ENCODE measurements at regions not wholly inside any gene's neighbourhood (a gene's known extent, or its start where the extent isn't known, plus 50 kb on each side); places are given as distances from the start of the nearest gene placed in this dataset.

- Histone ChIP-seq H4K5ac (ENCODE audit: insufficient read length, low read depth, low read length) (no peak overlapping the region), H3K4me1 (replicated peaks in 1 of 4; ENCODE audit: control insufficient read depth in 3 of 4, insufficient read depth in 4 of 4, low read length in 3 of 4) (peaks cover 0 to 4% (median 0%) of the 10 kb centered on the region in 4 experiments; a peak in 1 of 7 replicates), H2BK120ac (replicated peaks; ENCODE audit: low read depth, low read length) (no peak overlapping the region), H2AFZ (ENCODE audit: low read length) (no peak overlapping the region), H2BK15ac (ENCODE audit: low read length) (no peak overlapping the region), H2BK20ac (ENCODE audit: low read length) (no peak overlapping the region), H4K8ac (ENCODE audit: extremely low read depth, insufficient read depth, low read length) (no peak overlapping the region), H3K23ac (ENCODE audit: insufficient read length) (no peak overlapping the region), H3K56ac (replicated peaks; ENCODE audit: insufficient read length, low read depth, low read length) (no peak overlapping the region), H3K36me3 (ENCODE audit: control insufficient read depth in 2 of 4, insufficient read depth in 4 of 4, low read length in 3 of 4) (no peaks in the 10 kb centered on the region), H3K23me2 (ENCODE audit: low read depth, low read length) (peaks cover 13% of the 10 kb centered on the region; the same call in 1 of the 2 replicates), H2BK12ac (ENCODE audit: low read depth, low read length) (no peak overlapping the region), H3K27me3 (replicated peaks in 1 of 4; ENCODE audit: control insufficient read depth in 3 of 4, extremely low read depth in 1 of 4, insufficient read depth in 3 of 4, low read length in 3 of 4) (no peaks in the 10 kb centered on the region; a peak in 1 of 7 replicates), H3K4me3 (ENCODE audit: extremely low read depth in 1 of 4, insufficient read depth in 2 of 4, low read depth in 3 of 4, low read length in 4 of 4) (no peak overlapping the region), H2BK5ac (ENCODE audit: low read depth, low read length) (no peak overlapping the region), H3K14ac (ENCODE audit: insufficient read length) (no peak overlapping the region), H3K79me1 (ENCODE audit: low read depth, low read length) (no peaks in the 10 kb centered on the region), H3K18ac (ENCODE audit: extremely low read depth, low read length) (no peak overlapping the region), H4K91ac (replicated peaks; ENCODE audit: insufficient read length, low read length) (no peak overlapping the region), H3K79me2 (ENCODE audit: control insufficient read depth in 1 of 2, insufficient read depth in 2 of 2, low read length in 2 of 2) (no peaks in the 10 kb centered on the region), H3K9me3 (ENCODE audit: insufficient read depth in 2 of 2, low read depth in 1 of 2, low read length in 1 of 2) (peaks cover 8 to 10% of the 10 kb centered on the region in 2 experiments; a peak in 1 of 4 replicates), H4K20me1 (replicated peaks in 1 of 2; ENCODE audit: control insufficient read depth in 1 of 2, insufficient read depth in 2 of 2, low read length in 2 of 2) (peaks cover 0 to 8% of the 10 kb centered on the region in 2 experiments), H3K4me2 (ENCODE audit: insufficient read depth in 1 of 2, low read depth in 2 of 2, low read length in 2 of 2) (no peak overlapping the region), H3K27ac (ENCODE audit: low read depth, low read length) (no peak overlapping the region), H3K4ac (replicated peaks; ENCODE audit: insufficient read length, low read depth, low read length) (no peak overlapping the region), H3K9ac (replicated peaks in 1 of 4; ENCODE audit: extremely low read depth in 1 of 4, low read depth in 3 of 4, low read length in 3 of 4) (no peak overlapping the region), H2AK5ac (ENCODE audit: low read depth, low read length) (no peak overlapping the region)
- CTCF ChIA-PET (ENCODE audit: partially characterized antibody): interaction anchor here (0.7 to 1.8 kb wide), 3 partner anchors 10 to 61 kb away, joined by 3 to 4 read pairs (median 3); no protein-coding TSS in a partner anchor
- DNase-seq (ENCODE audit: low read depth in 1 of 2, low spot score in 2 of 2) (no peak), FAIRE-seq (no peak)
- POLR2A ChIA-PET (ENCODE audit: partially characterized antibody): no interaction called here
- WGBS, 2 experiments (ENCODE audit: extremely low coverage in 1 of 2, insufficient coverage in 1 of 2, insufficient read length in 1 of 2, insufficient replicate concordance in 2 of 2, low coverage in 1 of 2, low lambda C conversion rate in 2 of 2, missing lambda C conversion rate in 1 of 2): 92% methylated on average over 5 of the region's 5 CpGs; no CpG with 5 or more reads in 1 of the 2 experiments
- TF ChIP-seq E2F6 (IDR thresholded peaks at IDR 0.05) (no peak), SAP30 (IDR thresholded peaks at IDR 0.05; ENCODE audit: insufficient read depth, insufficient replicate concordance, low read length) (no peak), CTBP2 (IDR thresholded peaks at IDR 0.05; ENCODE audit: borderline replicate concordance, insufficient read depth, insufficient read length, low read length) (no peak), EZH2 (IDR thresholded peaks at IDR 0.05; ENCODE audit: low read depth, low read length, severe bottlenecking) (no peak), GTF2F1 (IDR thresholded peaks at IDR 0.05; ENCODE audit: borderline replicate concordance, low read depth, low read length) (no peak), KDM5A (IDR thresholded peaks at IDR 0.05; ENCODE audit: low read length) (no peak), SP1 (IDR thresholded peaks at IDR 0.05; ENCODE audit: low read depth, low read length) (no peak), POLR2AphosphoS5 (IDR thresholded peaks at IDR 0.05; ENCODE audit: low read depth, low read length) (no peak), NRF1 (IDR thresholded peaks at IDR 0.05; ENCODE audit: low read depth, low read length) (no peak), CHD2 (IDR thresholded peaks at IDR 0.05; ENCODE audit: low read length) (no peak), EP300 (IDR thresholded peaks at IDR 0.05; ENCODE audit: borderline replicate concordance in 1 of 2, low read depth in 2 of 2, low read length in 2 of 2) (no peak), SUZ12 (IDR thresholded peaks at IDR 0.05; ENCODE audit: low read length) (no peak), SP2 (IDR thresholded peaks at IDR 0.05; ENCODE audit: low read length) (no peak), KDM4A (IDR thresholded peaks at IDR 0.05; ENCODE audit: low read depth, low read length, severe bottlenecking) (no peak)
These were observed 119.4 kb upstream of the MVB12B start for GRCh38 chr9:126207256-126207655.
